ENCODE measurements at regions not wholly inside any gene's neighbourhood (a gene's known extent, or its start where the extent isn't known, plus 50 kb on each side); places are given as distances from the start of the nearest gene placed in this dataset.

GRCh38 chr5:77842243-77842642, 66.1 kb upstream of the TBCA start:
- no peak for DNase-seq

GRCh38 chr5:77841616-77842015, 65.5 kb upstream of the TBCA start:
- no peak for DNase-seq

GRCh38 chr5:77840930-77841329, 64.8 kb upstream of the TBCA start:
- no peak for DNase-seq

- DNase-seq: no peak
These were observed 63.6 kb upstream of the TBCA start for GRCh38 chr5:77839691-77840090.

- DNase-seq: no peak
These were observed 56.8 kb upstream of the TBCA start for GRCh38 chr5:77832938-77833337.

- DNase-seq: no peak
These were observed 56.1 kb upstream of the TBCA start for GRCh38 chr5:77832166-77832770.

- DNase-seq: no peak
These were observed 52.3 kb upstream of the TBCA start for GRCh38 chr5:77828445-77828844.
